MM.1S (cell line): ENCODE measurements at regions not wholly inside any gene's neighbourhood (a gene's known extent, or its start where the extent isn't known, plus 50 kb on each side); places are given as distances from the start of the nearest gene placed in this dataset.

Experiments used
- DNase-seq: peaks from one replicate; pipeline ENCODE4 v3.0.0-alpha.2; 2015
- H2AFZ ChIP-seq: fragments of 300-600 bp; sonication (generic); 2 replicates; pipeline ENCODE4 v1.6.0; 2016; ENCODE audit warnings: antibody characterized with exemption, low read length
- H3F3A ChIP-seq: fragments of 300-600 bp; sonication (generic); 2 replicates; pipeline ENCODE4 v1.6.1; 2016; ENCODE audit warnings: mild to moderate bottlenecking, antibody characterized with exemption, low read length, moderate library complexity, mixed read lengths; ENCODE audit not compliant: insufficient read depth
- H3K27ac ChIP-seq: fragments of 300-600 bp; sonication (generic); 2 replicates; pipeline ENCODE4 v1.5.1; 2016; ENCODE audit warnings: mild to moderate bottlenecking, low read length
- H3K27me3 ChIP-seq: fragments of 300-600 bp; sonication (generic); replicated peaks from 2 replicates; pipeline ENCODE4 v1.6.0; 2016; ENCODE audit warnings: low read length; ENCODE audit not compliant: insufficient read depth
- H3K36me3 ChIP-seq: fragments of 300-600 bp; sonication (generic); replicated peaks from 2 replicates; pipeline ENCODE4 v1.6.1; 2016; ENCODE audit warnings: mild to moderate bottlenecking, low read length, mixed read lengths; ENCODE audit not compliant: insufficient read depth
- H3K4me1 ChIP-seq: fragments of 300-600 bp; sonication (generic); 2 replicates; pipeline ENCODE4 v1.6.1; 2016; ENCODE audit warnings: low read length, mixed read lengths
- H3K4me2 ChIP-seq: fragments of 300-600 bp; sonication (generic); 2 replicates; pipeline ENCODE4 v1.6.0; 2016; ENCODE audit warnings: low read depth, low read length
- H3K4me3 ChIP-seq: fragments of 300-600 bp; sonication (generic); 2 replicates; pipeline ENCODE4 v1.5.1; 2016; ENCODE audit warnings: low read length, mixed read lengths
- H3K79me2 ChIP-seq: fragments of 300-600 bp; sonication (generic); 2 replicates; pipeline ENCODE4 v1.6.1; 2016; ENCODE audit warnings: mixed run types, low read length, mixed read lengths
- H3K9ac ChIP-seq: fragments of 300-600 bp; sonication (generic); 2 replicates; pipeline ENCODE4 v1.6.1; 2016; ENCODE audit warnings: low read length, mixed read lengths
- H3K9me2 ChIP-seq: fragments of 300-600 bp; sonication (generic); replicated peaks from 2 replicates; pipeline ENCODE4 v1.6.1; 2016; ENCODE audit warnings: mild to moderate bottlenecking, low read length, mixed read lengths; ENCODE audit not compliant: insufficient read depth
- H3K9me3 ChIP-seq: fragments of 300-600 bp; sonication (generic); replicated peaks from 2 replicates; pipeline ENCODE4 v1.6.1; 2016; ENCODE audit warnings: mild to moderate bottlenecking, low read length, mixed read lengths; ENCODE audit not compliant: insufficient read depth
- H4K20me1 ChIP-seq: fragments of 300-600 bp; sonication (generic); 2 replicates; pipeline ENCODE4 v1.6.1; 2016; ENCODE audit warnings: mild to moderate bottlenecking, low read length, moderate library complexity, mixed read lengths; ENCODE audit not compliant: insufficient read depth
- CTCF ChIP-seq: fragments of 300-600 bp; sonication (generic); IDR thresholded peaks from 2 replicates; pipeline ENCODE4 v1.5.1; 2016; ENCODE audit warnings: antibody characterized with exemption, low read length, mixed read lengths
- EZH2 ChIP-seq: fragments of 300-600 bp; sonication (generic); optimal IDR thresholded peaks from 2 replicates; pipeline ENCODE3; 2017; ENCODE audit warnings: low read depth, mild to moderate bottlenecking, antibody characterized with exemption, low read length, mixed read lengths
- EZH2phosphoT487 ChIP-seq: fragments of 300-600 bp; sonication (generic); IDR thresholded peaks from 2 replicates; pipeline ENCODE4 v1.6.1; 2018; ENCODE audit warnings: antibody characterized with exemption, low read length

- TF ChIP-seq EZH2phosphoT487, result no peak
- no peak for TF ChIP-seq EZH2
- TF ChIP-seq CTCF, result no peak
- H3K79me2 ChIP-seq, result no peaks in the 10 kb centered on the region
These were observed 50.4 kb upstream of the PRPS1 start for GRCh38 chrX:107577933-107578332.

More at GRCh38 chrX:107577933-107578332, 50.4 kb upstream of the PRPS1 start:
- Histone ChIP-seq H4K20me1 (no peaks in the 10 kb centered on the region), H3K9ac (no peak overlapping the region), H3K4me2 (no peak overlapping the region), H3K36me3 (no peaks in the 10 kb centered on the region), H2AFZ (no peak overlapping the region), H3K9me2 (no peaks in the 10 kb centered on the region), H3K9me3 (no peaks in the 10 kb centered on the region), H3K27me3 (no peaks in the 10 kb centered on the region), H3K27ac (no peak overlapping the region), H3K4me1 (no peaks in the 10 kb centered on the region), H3K4me3 (no peak overlapping the region), H3F3A (no peaks in the 10 kb centered on the region)
- no peak for DNase-seq
